H9 (cell line): ENCODE measurements at regions not wholly inside any gene's neighbourhood (a gene's known extent, or its start where the extent isn't known, plus 50 kb on each side); places are given as distances from the start of the nearest gene placed in this dataset.

Experiments
- DNase-seq: peaks from one replicate; pipeline ENCODE4 v3.0.0-alpha.2; 2017
- H2AFZ ChIP-seq: one replicate; pipeline ENCODE4 v1.6.1; 2013; ENCODE audit warnings: mild to moderate bottlenecking, low read length, control low read depth, moderate library complexity
- H2AK5ac ChIP-seq: 2 replicates; pipeline ENCODE4 v1.6.1; 2013; ENCODE audit warnings: low read length, control low read depth, mixed read lengths; ENCODE audit not compliant: insufficient read length
- H2BK120ac ChIP-seq: one replicate; pipeline ENCODE4 v1.6.1; 2013; ENCODE audit warnings: low read depth, mild to moderate bottlenecking, low read length, control low read depth, inconsistent platforms; ENCODE audit not compliant: poor library complexity, severe bottlenecking
- H2BK12ac ChIP-seq: 2 replicates; pipeline ENCODE4 v1.6.1; 2013; ENCODE audit warnings: low read length, control low read depth, mixed read lengths, low read depth; ENCODE audit not compliant: insufficient read length
- H2BK15ac ChIP-seq: 2 replicates; pipeline ENCODE4 v1.6.1; 2013; ENCODE audit warnings: low read depth, low read length, control low read depth
- H2BK20ac ChIP-seq: one replicate; pipeline ENCODE4 v1.6.1; 2013; ENCODE audit warnings: low read depth, mild to moderate bottlenecking, low read length, control low read depth, inconsistent platforms; ENCODE audit not compliant: poor library complexity, severe bottlenecking
- H2BK5ac ChIP-seq: 2 replicates; pipeline ENCODE4 v1.6.1; 2013; ENCODE audit warnings: low read length, control low read depth, mixed read lengths; ENCODE audit not compliant: insufficient read length
- H3K14ac ChIP-seq: 2 replicates; pipeline ENCODE4 v1.6.1; 2013; ENCODE audit warnings: low read length, control low read depth; ENCODE audit not compliant: insufficient read depth
- H3K18ac ChIP-seq: 2 replicates; pipeline ENCODE4 v1.6.1; 2013; ENCODE audit warnings: low read depth, mild to moderate bottlenecking, mixed read lengths, low read length, control low read depth; ENCODE audit not compliant: insufficient read length
- H3K23ac ChIP-seq: 2 replicates; pipeline ENCODE4 v1.6.1; 2013; ENCODE audit warnings: low read length, control low read depth, mixed read lengths, low read depth; ENCODE audit not compliant: insufficient read length
- H3K23me2 ChIP-seq: 2 replicates; pipeline ENCODE4 v1.6.1; 2013; ENCODE audit warnings: low read depth, mild to moderate bottlenecking, mixed read lengths, low read length, control low read depth; ENCODE audit not compliant: insufficient read length, poor library complexity, severe bottlenecking
- H3K27ac ChIP-seq: 2 replicates; pipeline ENCODE4 v1.5.1; 2013; ENCODE audit warnings: low read length, control low read depth, mixed read lengths, low read depth; ENCODE audit not compliant: insufficient read length
- H3K27me3 ChIP-seq: 2 replicates; pipeline ENCODE4 v1.6.1; 2013; ENCODE audit warnings: low read length, control low read depth, inconsistent platforms; ENCODE audit not compliant: insufficient read depth
- H3K4ac ChIP-seq: 2 replicates; pipeline ENCODE4 v1.6.1; 2013; ENCODE audit warnings: low read depth, mild to moderate bottlenecking, control low read depth, inconsistent platforms, low read length, moderate library complexity
- H3K4me1 ChIP-seq: 2 replicates; pipeline ENCODE4 v1.6.1; 2013; ENCODE audit warnings: low read length, control low read depth, inconsistent platforms; ENCODE audit not compliant: insufficient read depth
- H3K4me2 ChIP-seq: 2 replicates; pipeline ENCODE4 v1.6.1; 2013; ENCODE audit warnings: low read length, control low read depth, mixed read lengths; ENCODE audit not compliant: insufficient read length, insufficient read depth
- H3K56ac ChIP-seq: 2 replicates; pipeline ENCODE4 v1.6.1; 2013; ENCODE audit warnings: low read depth, mild to moderate bottlenecking, mixed read lengths, low read length, control low read depth; ENCODE audit not compliant: insufficient read length
- H3K79me1 ChIP-seq: 2 replicates; pipeline ENCODE4 v1.6.1; 2013; ENCODE audit warnings: low read depth, mild to moderate bottlenecking, moderate library complexity, low read length, control low read depth, inconsistent platforms; ENCODE audit not compliant: insufficient read depth, poor library complexity, severe bottlenecking
- H3K79me2 ChIP-seq: 2 replicates; pipeline ENCODE4 v1.6.1; 2013; ENCODE audit warnings: low read length, control low read depth, inconsistent platforms; ENCODE audit not compliant: insufficient read depth
- H3K9ac ChIP-seq: 2 replicates; pipeline ENCODE4 v1.6.1; 2013; ENCODE audit warnings: low read length, control low read depth, mixed read lengths; ENCODE audit not compliant: insufficient read length; ENCODE audit errors: extremely low read depth
- H3K9me3 ChIP-seq: one replicate; pipeline ENCODE4 v1.6.1; 2013; ENCODE audit warnings: low read depth, low read length, inconsistent platforms; ENCODE audit not compliant: control insufficient read depth
- H3T11ph ChIP-seq: one replicate; pipeline ENCODE4 v1.6.1; 2013; ENCODE audit warnings: mild to moderate bottlenecking, low read length, control low read depth, inconsistent platforms
- H4K20me1 ChIP-seq: one replicate; pipeline ENCODE4 v1.6.1; 2013; ENCODE audit not compliant: control insufficient read depth, insufficient read length, insufficient read depth
- H4K5ac ChIP-seq: 2 replicates; pipeline ENCODE4 v1.6.1; 2013; ENCODE audit warnings: low read depth, mild to moderate bottlenecking, mixed read lengths, low read length, control low read depth; ENCODE audit not compliant: insufficient read length
- H4K8ac ChIP-seq: replicated peaks from 2 replicates; pipeline ENCODE4 v1.6.1; 2013; ENCODE audit warnings: low read length, control low read depth, mixed read lengths, low read depth; ENCODE audit not compliant: insufficient read length
- H4K91ac ChIP-seq: 2 replicates; pipeline ENCODE4 v1.6.1; 2013; ENCODE audit warnings: low read depth, mild to moderate bottlenecking, moderate library complexity, mixed read lengths, low read length, control low read depth; ENCODE audit not compliant: insufficient read length
- H3K27ac Mint-ChIP-seq, 3 experiments: 2 replicates in 2 of 3; 3 replicates in 1 of 3; pipeline ENCODE4 v1.8.0; 2020 to 2021; ENCODE audit warnings: mixed read lengths in 3 of 3, mild to moderate bottlenecking in 1 of 3, moderate library complexity in 1 of 3
- H3K27me3 Mint-ChIP-seq: 2 replicates; pipeline ENCODE4 v1.8.0; 2021; ENCODE audit warnings: low read depth, mild to moderate bottlenecking, moderate library complexity, mixed read lengths
- H3K36me3 Mint-ChIP-seq, 3 experiments: 2 replicates in 2 of 3; 3 replicates in 1 of 3; pipeline ENCODE4 v1.8.0; 2020 to 2021; ENCODE audit warnings: low read depth in 3 of 3, mixed read lengths in 3 of 3; ENCODE audit not compliant: insufficient read depth in 1 of 3
- H3K4me1 Mint-ChIP-seq, 2 experiments: 2 replicates each; pipeline ENCODE4 v1.8.0; 2020; ENCODE audit warnings: mixed read lengths in 2 of 2
- H3K4me3 Mint-ChIP-seq, 2 experiments: 2 replicates in 1 of 2; 3 replicates in 1 of 2; pipeline ENCODE4 v1.8.0; 2020 to 2021; ENCODE audit warnings: mild to moderate bottlenecking in 2 of 2, mixed read lengths in 2 of 2, moderate library complexity in 1 of 2
- H3K9me3 Mint-ChIP-seq, 2 experiments: 2 replicates in 1 of 2; 3 replicates in 1 of 2; pipeline ENCODE4 v1.8.0; 2020; ENCODE audit warnings: mild to moderate bottlenecking in 2 of 2, mixed read lengths in 2 of 2, moderate library complexity in 1 of 2
- CTCF ChIP-seq: fragments of 200-600 bp; sonication (generic); conservative IDR thresholded peaks from 3 replicates; pipeline ENCODE4 v1.8.0; 2021; ENCODE audit warnings: antibody characterized with exemption, mild to moderate bottlenecking

DNA sequence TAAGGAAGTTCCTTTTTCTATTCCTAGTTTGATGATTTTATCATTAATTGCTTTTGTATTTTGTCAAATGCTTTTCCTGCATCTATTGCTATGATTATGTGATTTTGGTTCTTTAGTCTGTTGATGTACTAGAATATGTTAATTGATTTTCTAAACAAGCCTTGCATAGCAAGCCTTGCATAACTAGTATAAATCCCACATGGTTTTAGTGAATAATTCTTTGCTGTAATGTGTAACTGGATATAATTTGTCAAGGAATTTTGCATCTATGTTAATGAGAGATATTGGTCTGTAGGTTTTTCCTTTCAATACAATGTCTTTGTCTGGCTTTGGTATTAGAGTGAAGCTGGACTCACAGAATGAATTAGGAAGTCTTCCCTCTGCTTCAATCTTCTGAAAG lies 460.2 kb downstream of the LTN1 start:
- Histone ChIP-seq H3K23ac (no peak overlapping the region), H3K9me3 (no peaks in the 10 kb centered on the region), H3K18ac (no peak overlapping the region), H2BK120ac (no peak overlapping the region), H4K20me1 (no peaks in the 10 kb centered on the region), H3K14ac (no peak overlapping the region), H2AK5ac (no peak overlapping the region), H3K27me3 (no peaks in the 10 kb centered on the region), H3K27ac (no peak overlapping the region), H4K91ac (no peak overlapping the region), H3T11ph (no peak overlapping the region), H3K4ac (no peak overlapping the region), H3K79me2 (no peaks in the 10 kb centered on the region), H2BK20ac (no peak overlapping the region), H3K4me1 (no peaks in the 10 kb centered on the region), H2BK15ac (no peak overlapping the region), H3K56ac (no peak overlapping the region), H4K5ac (no peak overlapping the region), H3K23me2 (no peaks in the 10 kb centered on the region), H3K9ac (no peak overlapping the region), H3K4me2 (no peak overlapping the region), H2BK12ac (no peak overlapping the region), H3K79me1 (no peaks in the 10 kb centered on the region), H2AFZ (no peak overlapping the region), H2BK5ac (no peak overlapping the region), H4K8ac (no peak overlapping the region)
- no peak for DNase-seq
- Mint-ChIP-seq H3K27ac (no peak overlapping the region), H3K27me3 (no peaks in the 10 kb centered on the region), H3K9me3 (peaks cover 0 to 3% of the 10 kb centered on the region in 2 experiments; a peak in 2 of 5 replicates), H3K4me1 (peaks cover 2 to 5% of the 10 kb centered on the region in 2 experiments; a peak in 1 of 4 replicates), H3K4me3 (no peak overlapping the region), H3K36me3 (no peaks in the 10 kb centered on the region; a peak in 1 of 7 replicates)
- no peak for TF ChIP-seq CTCF
